ENCODE measurements at regions not wholly inside any gene's neighbourhood (a gene's known extent, or its start where the extent isn't known, plus 50 kb on each side); places are given as distances from the start of the nearest gene placed in this dataset.
"Not testable (repeated sequence)": the region's sequence is repeated elsewhere in the genome, so short reads cannot be mapped to it uniquely, and the experiment has no call there.

GRCh38 chr2:142561656-142562055, 315.8 kb upstream of the KYNU start:
- Histone ChIP-seq H3K4me1 (ENCODE audit: control insufficient read depth, insufficient read depth, low read length, poor library complexity, severe bottlenecking) (no peaks in the 10 kb centered on the region), H3K36me3 (ENCODE audit: control insufficient read depth, insufficient read depth, low read length) (no peaks in the 10 kb centered on the region), H3K9me3 (ENCODE audit: control insufficient read depth in 2 of 2, low read length in 2 of 2) (no peaks in the 10 kb centered on the region), H3K27me3 (ENCODE audit: control insufficient read depth, insufficient read depth, low read length) (no peaks in the 10 kb centered on the region), H3K27ac (ENCODE audit: insufficient read depth, low read length, poor library complexity, severe bottlenecking) (no peak overlapping the region), H3K4me3 (ENCODE audit: low read depth, low read length) (no peak overlapping the region)
- Mint-ChIP-seq H3K27ac (no peak overlapping the region), H3K36me3 (no peaks in the 10 kb centered on the region), H3K4me1 (no peaks in the 10 kb centered on the region), H3K27me3 (no peaks in the 10 kb centered on the region), H3K4me3 (no peak overlapping the region), H3K9me3 (peaks cover 0 to 7% (median 4%) of the 10 kb centered on the region in 7 donors)
- no peak for DNase-seq
- ATAC-seq (ENCODE audit: low read depth in 2 of 2): no peak

GRCh38 chr2:142557391-142557790, 320.1 kb upstream of the KYNU start:
- Mint-ChIP-seq H3K27ac (no peak overlapping the region), H3K4me3 (no peak overlapping the region), H3K36me3 (no peaks in the 10 kb centered on the region), H3K27me3 (no peaks in the 10 kb centered on the region), H3K9me3 (peaks cover under 1 to 5% (median 3%) of the 10 kb centered on the region in 7 donors), H3K4me1 (no peaks in the 10 kb centered on the region)
- DNase-seq (no peak), ATAC-seq (ENCODE audit: low read depth in 2 of 2) (no peak)
- no peaks in the 10 kb centered on the region for H3K9me3 ChIP-seq (ENCODE audit: control insufficient read depth in 2 of 2, low read length in 2 of 2)
- H3K27ac ChIP-seq (ENCODE audit: insufficient read depth, low read length, poor library complexity, severe bottlenecking): no peak overlapping the region
- H3K4me1 ChIP-seq (ENCODE audit: control insufficient read depth, insufficient read depth, low read length, poor library complexity, severe bottlenecking): no peaks in the 10 kb centered on the region
- H3K4me3 ChIP-seq (ENCODE audit: low read depth, low read length): no peak overlapping the region
- no peaks in the 10 kb centered on the region for H3K36me3 ChIP-seq (ENCODE audit: control insufficient read depth, insufficient read depth, low read length)
- no peaks in the 10 kb centered on the region for H3K27me3 ChIP-seq (ENCODE audit: control insufficient read depth, insufficient read depth, low read length)

GRCh38 chr2:142545999-142546398, 331.5 kb upstream of the KYNU start:
- H3K9me3 Mint-ChIP-seq: peaks cover 0 to 12% (median 6%) of the 10 kb centered on the region in 7 donors
- H3K36me3 ChIP-seq (ENCODE audit: control insufficient read depth, insufficient read depth, low read length); H3K4me3 ChIP-seq (ENCODE audit: low read depth, low read length); H3K27ac ChIP-seq (ENCODE audit: insufficient read depth, low read length, poor library complexity, severe bottlenecking); H3K27ac Mint-ChIP-seq; H3K4me3 Mint-ChIP-seq; H3K36me3 Mint-ChIP-seq; H3K4me1 Mint-ChIP-seq; H3K27me3 Mint-ChIP-seq; DNase-seq; H3K27me3 ChIP-seq (ENCODE audit: control insufficient read depth, insufficient read depth, low read length); H3K4me1 ChIP-seq (ENCODE audit: control insufficient read depth, insufficient read depth, low read length, poor library complexity, severe bottlenecking); ATAC-seq (ENCODE audit: low read depth in 2 of 2); H3K9me3 ChIP-seq (ENCODE audit: control insufficient read depth in 2 of 2, low read length in 2 of 2): not testable (repeated sequence)

- no peaks in the 10 kb centered on the region for H3K27me3 Mint-ChIP-seq
- no peaks in the 10 kb centered on the region for H3K9me3 ChIP-seq (ENCODE audit: control insufficient read depth in 2 of 2, low read length in 2 of 2)
These were observed 332.4 kb upstream of the KYNU start for GRCh38 chr2:142545036-142545435.

GRCh38 chr2:142544173-142544572, 333.3 kb upstream of the KYNU start:
- no peaks in the 10 kb centered on the region for H3K4me1 Mint-ChIP-seq
- H3K27me3 Mint-ChIP-seq: no peaks in the 10 kb centered on the region
- DNase-seq (no peak), ATAC-seq (ENCODE audit: low read depth in 2 of 2) (no peak)
- H3K9me3 ChIP-seq (ENCODE audit: control insufficient read depth in 2 of 2, low read length in 2 of 2): no peaks in the 10 kb centered on the region
- H3K36me3 Mint-ChIP-seq: no peaks in the 10 kb centered on the region
- peaks cover 0 to 10% (median 3%) of the 10 kb centered on the region in 7 donors for H3K9me3 Mint-ChIP-seq
- no peaks in the 10 kb centered on the region for H3K4me1 ChIP-seq (ENCODE audit: control insufficient read depth, insufficient read depth, low read length, poor library complexity, severe bottlenecking)
- H3K27me3 ChIP-seq (ENCODE audit: control insufficient read depth, insufficient read depth, low read length): no peaks in the 10 kb centered on the region
- no peak overlapping the region for H3K4me3 Mint-ChIP-seq
- H3K27ac Mint-ChIP-seq: no peak overlapping the region
- H3K4me3 ChIP-seq (ENCODE audit: low read depth, low read length): no peak overlapping the region
- no peaks in the 10 kb centered on the region for H3K36me3 ChIP-seq (ENCODE audit: control insufficient read depth, insufficient read depth, low read length)
- no peak overlapping the region for H3K27ac ChIP-seq (ENCODE audit: insufficient read depth, low read length, poor library complexity, severe bottlenecking)

More at GRCh38 chr2:142545036-142545435, 332.4 kb upstream of the KYNU start:
- Mint-ChIP-seq H3K36me3 (no peaks in the 10 kb centered on the region), H3K4me1 (no peaks in the 10 kb centered on the region), H3K27ac (no peak overlapping the region), H3K9me3 (peaks cover 0 to 10% (median 5%) of the 10 kb centered on the region in 7 donors), H3K4me3 (no peak overlapping the region)
- no peaks in the 10 kb centered on the region for H3K36me3 ChIP-seq (ENCODE audit: control insufficient read depth, insufficient read depth, low read length)
- H3K4me1 ChIP-seq (ENCODE audit: control insufficient read depth, insufficient read depth, low read length, poor library complexity, severe bottlenecking): no peaks in the 10 kb centered on the region
- H3K4me3 ChIP-seq (ENCODE audit: low read depth, low read length): no peak overlapping the region
- DNase-seq: no peak
- H3K27ac ChIP-seq (ENCODE audit: insufficient read depth, low read length, poor library complexity, severe bottlenecking): no peak overlapping the region
- ATAC-seq (ENCODE audit: low read depth in 2 of 2): no peak
- no peaks in the 10 kb centered on the region for H3K27me3 ChIP-seq (ENCODE audit: control insufficient read depth, insufficient read depth, low read length)

- Mint-ChIP-seq H3K4me1 (no peaks in the 10 kb centered on the region), H3K27ac (no peak overlapping the region), H3K27me3 (no peaks in the 10 kb centered on the region), H3K36me3 (no peaks in the 10 kb centered on the region), H3K4me3 (no peak overlapping the region), H3K9me3 (peaks cover 0 to 9% (median 3%) of the 10 kb centered on the region in 7 donors)
- Histone ChIP-seq H3K4me3 (ENCODE audit: low read depth, low read length) (no peak overlapping the region), H3K4me1 (ENCODE audit: control insufficient read depth, insufficient read depth, low read length, poor library complexity, severe bottlenecking) (no peaks in the 10 kb centered on the region), H3K9me3 (ENCODE audit: control insufficient read depth in 2 of 2, low read length in 2 of 2) (no peaks in the 10 kb centered on the region), H3K27ac (ENCODE audit: insufficient read depth, low read length, poor library complexity, severe bottlenecking) (no peak overlapping the region), H3K36me3 (ENCODE audit: control insufficient read depth, insufficient read depth, low read length) (no peaks in the 10 kb centered on the region), H3K27me3 (ENCODE audit: control insufficient read depth, insufficient read depth, low read length) (no peaks in the 10 kb centered on the region)
- DNase-seq (no peak), ATAC-seq (ENCODE audit: low read depth in 2 of 2) (no peak)
These were observed 335.0 kb upstream of the KYNU start for GRCh38 chr2:142542431-142542910.

GRCh38 chr2:142536966-142537365, 340.5 kb upstream of the KYNU start:
- no peak for ATAC-seq (ENCODE audit: low read depth in 2 of 2)
- H3K9me3 Mint-ChIP-seq: peaks cover 0 to 7% (median 0%) of the 10 kb centered on the region in 7 donors
- no peak overlapping the region for H3K4me3 Mint-ChIP-seq
- H3K27ac Mint-ChIP-seq: no peak overlapping the region
- no peaks in the 10 kb centered on the region for H3K27me3 ChIP-seq (ENCODE audit: control insufficient read depth, insufficient read depth, low read length)
- no peaks in the 10 kb centered on the region for H3K36me3 Mint-ChIP-seq
- no peak overlapping the region for H3K4me3 ChIP-seq (ENCODE audit: low read depth, low read length)
- DNase-seq: no peak
- H3K9me3 ChIP-seq (ENCODE audit: control insufficient read depth in 2 of 2, low read length in 2 of 2): no peaks in the 10 kb centered on the region
- no peaks in the 10 kb centered on the region for H3K4me1 Mint-ChIP-seq
- no peaks in the 10 kb centered on the region for H3K4me1 ChIP-seq (ENCODE audit: control insufficient read depth, insufficient read depth, low read length, poor library complexity, severe bottlenecking)
- no peak overlapping the region for H3K27ac ChIP-seq (ENCODE audit: insufficient read depth, low read length, poor library complexity, severe bottlenecking)
- H3K27me3 Mint-ChIP-seq: no peaks in the 10 kb centered on the region
- no peaks in the 10 kb centered on the region for H3K36me3 ChIP-seq (ENCODE audit: control insufficient read depth, insufficient read depth, low read length)

GRCh38 chr2:142536492-142536891, 341.0 kb upstream of the KYNU start:
- Mint-ChIP-seq H3K9me3 (peaks cover 0 to 7% (median 1%) of the 10 kb centered on the region in 7 donors), H3K4me1 (no peaks in the 10 kb centered on the region), H3K27ac (no peak overlapping the region), H3K36me3 (no peaks in the 10 kb centered on the region), H3K4me3 (no peak overlapping the region), H3K27me3 (no peaks in the 10 kb centered on the region)
- H3K27ac ChIP-seq (ENCODE audit: insufficient read depth, low read length, poor library complexity, severe bottlenecking): no peak overlapping the region
- ATAC-seq (ENCODE audit: low read depth in 2 of 2): no peak
- H3K36me3 ChIP-seq (ENCODE audit: control insufficient read depth, insufficient read depth, low read length): no peaks in the 10 kb centered on the region
- DNase-seq: no peak
- H3K4me3 ChIP-seq (ENCODE audit: low read depth, low read length): no peak overlapping the region
- no peaks in the 10 kb centered on the region for H3K9me3 ChIP-seq (ENCODE audit: control insufficient read depth in 2 of 2, low read length in 2 of 2)
- H3K27me3 ChIP-seq (ENCODE audit: control insufficient read depth, insufficient read depth, low read length): no peaks in the 10 kb centered on the region
- no peaks in the 10 kb centered on the region for H3K4me1 ChIP-seq (ENCODE audit: control insufficient read depth, insufficient read depth, low read length, poor library complexity, severe bottlenecking)

Measured in CD4-positive, CD25-positive, alpha-beta regulatory T cell (primary cell).